ENCODE measurements at regions not wholly inside any gene's neighbourhood (a gene's known extent, or its start where the extent isn't known, plus 50 kb on each side); places are given as distances from the start of the nearest gene placed in this dataset.
"Not testable (repeated sequence)": the region's sequence is repeated elsewhere in the genome, so short reads cannot be mapped to it uniquely, and the experiment has no call there.

DNA sequence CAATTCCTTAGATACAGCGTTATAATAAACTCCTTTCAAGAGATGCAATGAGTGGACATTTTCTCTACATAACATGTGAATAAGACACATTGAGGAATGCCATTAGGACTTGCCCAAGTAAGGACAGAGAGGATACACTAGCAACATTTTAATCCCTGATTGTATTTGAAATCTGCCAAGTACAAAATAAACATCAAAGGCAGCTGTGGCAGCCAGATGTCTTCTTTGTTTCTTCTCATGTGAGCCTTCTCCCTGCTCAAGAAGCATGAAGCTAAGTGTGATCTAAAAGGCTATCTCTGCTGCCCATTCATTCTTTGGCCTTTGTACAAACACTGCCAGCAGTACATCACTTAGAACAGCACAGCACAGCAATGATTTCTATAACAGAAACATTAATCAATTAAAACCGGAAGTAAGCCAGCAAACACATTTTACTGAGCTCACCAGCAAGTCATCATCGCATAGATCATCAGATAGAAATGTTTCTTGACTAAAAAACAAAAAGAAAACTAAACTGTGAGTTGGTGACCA lies 364.0 kb downstream of the CNTN6 start:
- no peak for DNase-seq

GRCh38 chr3:1462371-1462770 lies 369.5 kb downstream of the CNTN6 start:
- DNase-seq = no peak

GRCh38 chr3:1462856-1463450 lies 370.1 kb downstream of the CNTN6 start:
- DNase-seq = no peak

GRCh38 chr3:1465091-1465490 lies 372.3 kb downstream of the CNTN6 start:
- DNase-seq = not testable (repeated sequence)

- DNase-seq = no peak
Observed at GRCh38 chr3:1468145-1468544, 375.3 kb downstream of the CNTN6 start.

DNA sequence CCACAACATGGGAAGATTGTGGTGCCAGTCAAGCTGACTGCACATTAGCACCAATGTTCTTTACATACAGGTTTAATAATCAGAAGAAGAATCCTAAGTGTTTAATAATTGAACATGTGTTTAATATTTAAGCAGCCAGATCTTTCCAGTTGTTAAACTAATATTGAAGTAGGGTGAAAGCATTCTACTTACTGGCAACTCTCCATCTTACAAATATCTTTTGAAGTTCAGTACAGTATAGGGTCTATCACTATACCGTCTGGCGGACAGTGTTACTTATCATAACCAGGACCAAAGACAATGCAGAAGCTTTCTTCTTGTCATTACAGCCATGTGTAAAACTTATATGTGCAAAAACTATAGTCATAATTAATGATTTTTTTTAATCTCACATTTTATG lies 376.4 kb downstream of the CNTN6 start:
- DNase-seq = no peak

GRCh38 chr3:1469687-1470086 lies 376.9 kb downstream of the CNTN6 start:
- DNase-seq = no peak

GRCh38 chr3:1477669-1478068 lies 384.8 kb downstream of the CNTN6 start:
- DNase-seq = no peak

- no peak for DNase-seq
Observed at GRCh38 chr3:1495466-1495865, 402.6 kb downstream of the CNTN6 start.

GRCh38 chr3:1499694-1500093 lies 406.9 kb downstream of the CNTN6 start:
- no peak for DNase-seq

DNA sequence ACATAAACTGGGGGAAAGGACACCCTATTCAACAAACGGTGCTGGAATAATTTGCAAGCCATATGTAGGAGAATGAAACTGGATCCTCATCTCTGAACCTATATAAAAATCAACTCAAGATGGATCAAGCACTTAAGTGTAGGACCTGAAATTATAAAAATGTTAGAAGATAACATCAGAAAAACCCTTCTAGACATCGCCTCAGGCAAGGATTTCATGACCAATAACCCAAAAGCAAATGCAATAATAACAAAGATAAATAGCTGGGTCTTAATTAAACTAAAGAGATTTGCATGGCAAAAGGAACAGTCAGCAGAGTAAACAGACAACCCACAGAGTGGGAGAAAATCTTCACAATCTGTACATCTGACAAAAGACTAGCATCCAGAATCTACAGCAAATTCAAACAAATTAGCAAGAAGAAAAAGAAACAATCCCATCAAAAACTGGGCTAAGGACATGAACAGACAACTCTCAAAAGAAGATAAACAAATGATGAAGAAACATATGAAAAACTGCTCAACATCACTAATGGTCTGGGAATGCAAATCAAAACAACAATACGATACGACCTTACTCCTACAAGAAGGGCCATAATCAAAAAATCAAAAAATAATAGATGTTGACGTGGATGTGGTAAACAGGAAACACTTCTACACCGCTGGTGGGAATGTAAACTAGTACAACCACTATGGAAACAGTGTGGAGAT lies 408.7 kb downstream of the CNTN6 start:
- no peak for DNase-seq

DNA sequence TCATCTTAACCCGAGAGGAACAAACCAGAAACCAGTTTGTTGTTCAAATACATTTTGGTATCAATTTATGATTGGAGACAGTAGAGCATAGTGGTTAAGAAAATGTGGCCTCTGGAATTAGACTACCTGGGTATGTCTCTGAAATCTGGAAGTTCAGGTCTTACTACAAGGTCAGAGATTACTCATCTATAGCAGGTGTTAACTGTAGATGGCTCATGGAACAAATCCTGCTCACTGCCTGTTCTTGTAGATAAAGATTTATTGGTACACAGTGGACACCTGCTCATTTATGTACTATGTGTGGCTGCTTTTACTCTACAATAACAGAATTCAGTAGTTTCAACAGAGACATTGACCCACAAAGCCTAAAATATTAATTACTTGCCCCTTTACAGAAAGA lies 413.3 kb downstream of the CNTN6 start:
- no peak for DNase-seq

DNA sequence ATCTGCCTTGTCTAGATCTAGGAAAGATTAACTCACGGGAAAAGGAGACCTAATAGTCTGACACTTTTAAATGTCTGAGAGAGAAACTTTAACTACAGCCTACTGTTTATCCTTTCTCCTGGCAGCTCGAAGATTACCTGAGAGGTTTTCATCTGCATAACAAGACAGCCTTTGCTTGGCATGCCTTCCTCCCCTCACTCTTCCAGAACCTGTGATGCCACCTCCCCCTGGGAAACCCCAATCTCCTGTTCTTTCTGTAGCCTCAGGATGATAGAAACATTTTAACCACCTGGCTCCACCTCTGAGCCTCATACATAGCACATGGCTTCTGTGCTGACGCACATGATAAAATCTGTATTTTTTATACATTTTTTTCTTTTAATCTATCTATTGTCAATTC lies 420.8 kb downstream of the CNTN6 start:
- no peak for DNase-seq

GRCh38 chr3:1515882-1516281 lies 423.1 kb downstream of the CNTN6 start:
- DNase-seq = no peak

- DNase-seq = no peak
Observed at GRCh38 chr3:1527786-1528185, 435.0 kb downstream of the CNTN6 start.

GRCh38 chr3:1528621-1529020 lies 435.8 kb downstream of the CNTN6 start:
- no peak for DNase-seq

DNA sequence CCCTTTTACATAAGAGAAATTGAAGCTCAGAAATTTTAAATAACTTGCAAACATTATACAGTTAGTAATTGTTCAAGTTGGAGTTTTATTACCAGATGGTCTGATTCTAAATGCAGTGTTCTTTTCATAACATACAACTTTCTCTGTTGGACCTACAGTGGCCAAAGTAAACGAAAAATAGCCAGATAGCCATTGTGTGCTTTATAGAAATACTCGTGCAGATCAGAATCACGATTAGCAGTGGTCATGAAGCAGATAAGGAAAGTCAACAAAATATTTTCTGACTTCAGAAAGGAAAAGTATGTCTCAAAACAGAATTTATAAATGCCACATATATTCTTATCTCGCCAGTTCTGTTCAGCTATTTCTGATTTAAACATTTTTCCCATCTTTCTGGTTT lies 436.9 kb downstream of the CNTN6 start:
- no peak for DNase-seq

DNA sequence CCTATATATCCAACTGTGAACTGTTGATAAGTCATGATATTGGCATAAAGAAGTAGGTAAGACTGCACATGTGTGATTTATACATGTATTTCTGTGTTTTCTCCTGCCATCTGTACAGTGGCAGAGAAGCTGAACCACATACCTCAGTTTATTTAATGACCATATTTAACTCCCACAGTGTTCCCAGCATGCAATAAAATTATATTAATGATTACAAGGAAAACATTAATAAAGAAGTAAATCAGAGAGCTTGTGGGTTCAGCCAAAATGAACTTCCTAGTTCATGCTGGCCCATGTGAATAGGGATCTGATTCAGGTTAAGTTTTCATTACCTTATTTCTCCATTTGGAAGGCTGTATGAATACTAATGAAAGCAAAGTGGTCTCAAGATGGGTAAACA lies 439.2 kb downstream of the CNTN6 start:
- no peak for DNase-seq

DNA sequence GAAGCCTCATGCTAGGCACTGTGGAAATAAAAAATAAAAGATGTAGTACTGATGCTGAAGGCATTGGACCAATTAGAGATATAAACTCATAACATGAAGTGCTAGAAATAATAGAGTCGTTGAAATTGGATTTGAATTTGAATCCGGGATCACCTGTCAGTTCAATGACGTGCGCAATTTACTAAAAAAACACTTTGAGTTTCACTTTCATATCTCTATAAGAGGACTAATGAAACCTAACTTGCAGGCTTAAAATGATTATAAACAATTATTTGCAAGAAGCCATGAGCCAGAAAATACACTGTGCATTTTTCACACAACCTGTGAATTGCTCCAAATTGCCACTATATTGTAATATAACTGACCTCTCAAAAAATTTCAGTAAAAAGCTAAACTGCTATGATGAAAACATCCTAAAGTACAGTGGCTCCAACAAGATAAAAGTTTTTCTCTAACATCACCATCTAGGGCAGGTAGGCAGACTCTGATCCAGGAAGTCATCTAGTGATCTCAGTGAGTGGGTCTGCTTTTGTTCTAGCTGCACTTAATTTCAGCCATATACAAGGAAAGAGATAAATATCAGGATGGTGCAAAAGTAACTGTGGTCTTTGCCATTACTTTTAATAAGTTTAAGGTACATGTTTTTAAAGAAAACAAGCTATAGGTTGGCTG lies 440.2 kb downstream of the CNTN6 start:
- no peak for DNase-seq

DNA sequence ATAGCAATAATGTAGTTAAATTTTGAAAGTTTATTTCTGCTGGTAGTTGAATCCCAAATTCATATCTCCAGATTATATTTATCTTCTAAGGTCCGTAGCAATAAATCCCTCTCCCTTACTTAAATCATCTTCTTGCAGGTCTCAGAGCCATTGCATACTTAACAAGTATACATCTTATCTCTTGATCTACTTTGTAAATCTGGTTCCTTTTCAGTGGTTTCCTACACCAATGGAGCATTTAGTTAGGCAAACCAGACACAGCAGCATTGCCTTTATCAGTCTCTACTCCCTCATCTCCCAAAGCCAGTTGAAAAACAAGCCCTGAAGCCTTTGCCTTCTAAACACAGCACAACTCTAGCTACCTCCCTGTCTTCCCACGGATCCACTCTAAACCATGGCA lies 440.9 kb downstream of the CNTN6 start:
- no peak for DNase-seq

DNA sequence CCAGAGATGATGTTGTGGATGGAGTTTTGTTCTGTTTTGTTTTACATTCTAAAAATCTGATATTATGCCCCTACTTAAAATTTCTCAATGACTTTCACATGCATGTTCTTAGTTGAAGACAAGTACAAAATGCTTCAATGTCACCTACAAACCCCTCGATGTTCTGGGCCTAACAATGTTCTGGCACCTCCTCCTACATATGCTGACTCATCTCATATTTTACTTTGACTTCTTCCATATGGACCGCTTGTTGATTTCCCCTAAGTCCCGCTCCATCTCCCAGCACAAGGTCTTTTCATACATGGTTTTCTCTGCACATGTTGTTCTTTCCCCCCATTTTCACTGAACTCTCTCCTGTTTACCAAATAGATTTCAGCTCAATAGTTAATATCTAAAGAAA lies 441.4 kb downstream of the CNTN6 start:
- DNase-seq = no peak

DNA sequence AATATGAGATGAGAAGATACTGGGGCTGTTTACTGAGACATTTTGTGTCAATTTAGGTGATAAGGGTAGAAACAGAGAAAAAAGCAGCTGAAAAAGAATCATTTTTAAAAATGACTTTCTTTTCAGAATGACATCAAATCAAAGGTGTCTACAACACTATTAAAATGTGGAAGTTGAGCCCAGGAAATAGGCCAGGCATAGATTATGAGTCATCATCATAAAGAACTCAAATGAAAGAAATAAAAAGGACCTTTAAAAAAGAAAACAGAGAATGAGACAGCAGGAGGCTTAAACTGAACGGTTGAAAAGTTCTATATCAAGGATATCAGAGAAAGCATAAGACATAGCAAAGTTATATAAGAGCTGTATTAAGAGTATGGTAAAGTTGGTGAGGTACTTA lies 442.5 kb downstream of the CNTN6 start:
- DNase-seq = no peak

DNA sequence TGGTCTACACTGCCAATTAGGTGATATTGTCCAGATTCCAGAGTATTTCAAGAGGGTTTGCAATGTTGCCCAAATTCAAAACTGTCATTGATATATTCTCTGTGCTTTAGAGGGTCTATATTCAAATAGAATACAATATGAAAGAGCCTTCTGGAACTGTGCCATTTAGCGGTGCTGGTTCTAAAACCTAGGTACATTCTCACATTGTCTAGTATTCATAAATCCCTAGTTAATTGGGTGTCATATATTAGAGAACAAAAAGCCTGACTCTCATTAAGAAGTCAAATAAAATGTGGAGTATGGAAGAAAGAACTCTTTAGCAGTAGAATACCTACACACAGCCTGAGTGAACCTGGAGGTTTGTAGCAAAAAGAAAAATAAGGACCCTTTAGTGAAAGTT lies 447.9 kb downstream of the CNTN6 start:
- DNase-seq = no peak

DNA sequence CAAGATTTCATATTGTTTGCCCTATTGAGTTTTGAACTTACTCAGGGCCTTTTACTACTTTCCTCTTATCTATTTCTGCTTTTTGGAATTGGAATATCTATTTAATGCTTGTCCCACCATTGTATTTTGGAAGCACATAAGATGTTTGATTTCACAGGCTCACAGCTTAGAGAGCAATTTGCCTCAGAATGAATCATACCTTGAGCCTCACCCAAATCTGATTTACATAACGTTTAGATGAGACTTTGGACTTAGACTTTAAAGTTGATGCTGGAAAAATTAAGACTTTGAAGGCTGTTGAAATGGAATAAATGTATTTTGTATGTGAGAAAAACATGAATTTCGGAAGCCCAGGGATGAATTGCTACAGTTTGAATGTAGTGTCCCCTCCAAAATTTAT lies 458.9 kb downstream of the CNTN6 start:
- no peak for DNase-seq
